Neural cell (in vitro differentiated cells): ENCODE measurements at regions not wholly inside any gene's neighbourhood (a gene's known extent, or its start where the extent isn't known, plus 50 kb on each side); places are given as distances from the start of the nearest gene placed in this dataset.

Experiments used
- EP300 ChIP-seq: fragments of 450-650 bp; conservative IDR thresholded peaks from 2 replicates; pipeline ENCODE4 v1.6.1; 2014; ENCODE audit warnings: antibody characterized with exemption, mild to moderate bottlenecking, moderate library complexity; ENCODE audit not compliant: poor library complexity, severe bottlenecking
- POLR2AphosphoS5 ChIP-seq: IDR thresholded peaks from 2 replicates; pipeline ENCODE4 v1.6.1; 2012
- RAD21 ChIP-seq: fragments of 450-650 bp; conservative IDR thresholded peaks from 2 replicates; pipeline ENCODE4 v1.6.1; 2014; ENCODE audit warnings: antibody characterized with exemption, mild to moderate bottlenecking, moderate library complexity
- REST ChIP-seq: IDR thresholded peaks from 2 replicates; pipeline ENCODE4 v1.6.1; 2012; ENCODE audit warnings: borderline replicate concordance
- TAF1 ChIP-seq: IDR thresholded peaks from 2 replicates; pipeline ENCODE4 v1.6.1; 2012; ENCODE audit warnings: low read depth
- TF ChIP-seq, protein P1 (sequence below): fragments of 450-650 bp; IDR thresholded peaks from 2 replicates; pipeline ENCODE4 v1.5.1; 2014; ENCODE audit warnings: antibody characterized with exemption, mild to moderate bottlenecking, moderate library complexity; ENCODE audit not compliant: poor library complexity, severe bottlenecking

DNA sequence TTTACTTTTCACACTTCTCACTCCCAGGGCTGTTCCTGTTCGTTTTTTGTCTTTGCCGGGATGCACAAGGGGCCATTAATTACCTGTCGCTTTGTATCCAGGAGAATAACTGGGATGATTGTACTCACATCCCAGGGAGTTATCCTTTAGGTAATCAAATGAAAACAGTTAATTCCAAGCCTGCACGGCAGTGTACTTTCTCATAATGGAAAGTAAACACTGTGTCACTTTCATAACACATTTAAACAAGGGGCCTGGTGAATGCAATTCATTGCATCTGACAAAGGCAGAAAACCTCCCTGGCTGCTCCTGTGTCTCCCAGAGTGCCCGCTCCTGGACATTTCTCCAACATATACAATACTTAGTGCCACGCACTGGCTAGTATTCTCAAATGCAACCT, 138.7 kb upstream of the CELF2 start:
- TF ChIP-seq, protein P1, sequence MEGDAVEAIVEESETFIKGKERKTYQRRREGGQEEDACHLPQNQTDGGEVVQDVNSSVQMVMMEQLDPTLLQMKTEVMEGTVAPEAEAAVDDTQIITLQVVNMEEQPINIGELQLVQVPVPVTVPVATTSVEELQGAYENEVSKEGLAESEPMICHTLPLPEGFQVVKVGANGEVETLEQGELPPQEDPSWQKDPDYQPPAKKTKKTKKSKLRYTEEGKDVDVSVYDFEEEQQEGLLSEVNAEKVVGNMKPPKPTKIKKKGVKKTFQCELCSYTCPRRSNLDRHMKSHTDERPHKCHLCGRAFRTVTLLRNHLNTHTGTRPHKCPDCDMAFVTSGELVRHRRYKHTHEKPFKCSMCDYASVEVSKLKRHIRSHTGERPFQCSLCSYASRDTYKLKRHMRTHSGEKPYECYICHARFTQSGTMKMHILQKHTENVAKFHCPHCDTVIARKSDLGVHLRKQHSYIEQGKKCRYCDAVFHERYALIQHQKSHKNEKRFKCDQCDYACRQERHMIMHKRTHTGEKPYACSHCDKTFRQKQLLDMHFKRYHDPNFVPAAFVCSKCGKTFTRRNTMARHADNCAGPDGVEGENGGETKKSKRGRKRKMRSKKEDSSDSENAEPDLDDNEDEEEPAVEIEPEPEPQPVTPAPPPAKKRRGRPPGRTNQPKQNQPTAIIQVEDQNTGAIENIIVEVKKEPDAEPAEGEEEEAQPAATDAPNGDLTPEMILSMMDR = no peak
- TF ChIP-seq REST = no peak
- no peak for TF ChIP-seq POLR2AphosphoS5
- no peak for TF ChIP-seq EP300
- TF ChIP-seq RAD21 = no peak
- TF ChIP-seq TAF1 = no peak
